HG03025 (cell line): ENCODE measurements at regions not wholly inside any gene's neighbourhood (a gene's known extent, or its start where the extent isn't known, plus 50 kb on each side); places are given as distances from the start of the nearest gene placed in this dataset.
"Not testable (repeated sequence)": the region's sequence is repeated elsewhere in the genome, so short reads cannot be mapped to it uniquely, and the experiment has no call there.

ENCODE experiments used
- ATAC-seq: cut with Tn5 transposase; IDR thresholded peaks from one replicate; pipeline ENCODE4 v1.9.1; 2021; ENCODE audit warnings: mild to moderate bottlenecking, moderate library complexity; ENCODE audit not compliant: unreplicated experiment, low FRiP score

DNA sequence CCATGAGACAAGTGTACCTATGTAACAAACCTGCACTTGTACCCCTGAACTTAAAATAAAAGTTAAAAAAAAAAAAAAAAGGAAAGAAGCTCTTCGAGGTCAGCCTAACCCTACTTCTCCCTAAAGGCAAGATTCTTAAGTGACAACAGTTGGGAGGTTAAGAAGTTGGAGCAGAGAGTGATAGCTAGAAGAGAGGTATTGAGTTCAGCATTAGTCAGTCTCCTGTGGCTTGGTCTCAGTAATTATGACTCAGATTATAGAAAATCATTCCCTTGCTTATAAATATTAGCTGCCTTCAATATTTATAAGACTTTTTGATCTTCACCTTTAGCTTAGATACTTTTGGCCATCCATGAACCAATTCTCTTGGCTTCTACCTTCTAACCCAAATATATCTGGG is 926.8 kb upstream of the SLC39A10 start:
- ATAC-seq: no peak

DNA sequence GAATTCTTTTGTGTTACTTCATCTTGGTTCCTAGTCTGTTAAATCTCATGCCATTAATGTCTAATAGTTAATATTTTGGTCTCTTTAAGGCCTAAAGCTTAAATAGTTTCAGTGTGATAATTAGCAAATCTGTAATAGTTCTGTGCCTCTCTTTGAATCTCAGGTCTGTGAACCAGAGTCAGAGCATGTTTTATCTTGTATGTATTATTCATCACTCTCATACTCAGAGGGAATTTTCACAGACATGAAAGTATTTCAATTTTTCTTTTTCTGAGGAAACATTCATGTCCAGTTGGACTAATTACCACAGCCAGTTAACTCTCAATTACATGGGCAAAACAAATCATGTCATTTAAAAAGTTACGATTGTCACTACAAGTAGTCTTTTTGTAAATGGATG is 931.9 kb upstream of the SLC39A10 start:
- ATAC-seq: no peak

DNA sequence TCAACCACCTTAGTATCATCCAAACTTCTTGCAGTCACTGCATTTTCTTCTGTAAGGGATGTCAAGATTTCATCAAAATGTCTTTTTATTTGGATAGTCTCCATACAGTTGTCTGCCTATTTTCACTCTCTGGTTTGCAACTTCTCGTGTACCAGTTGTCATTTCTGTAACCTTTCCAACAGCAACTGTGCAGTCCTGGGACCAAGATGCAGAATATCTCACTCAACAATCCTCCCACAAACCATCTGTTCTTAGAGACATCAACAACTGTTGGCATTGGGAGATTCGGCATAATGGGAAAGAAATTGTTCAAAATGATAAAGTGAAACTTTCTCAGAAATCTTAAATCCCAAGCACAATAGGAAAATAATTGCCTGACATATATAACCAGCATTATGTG is 933.6 kb upstream of the SLC39A10 start:
- ATAC-seq: no peak

DNA sequence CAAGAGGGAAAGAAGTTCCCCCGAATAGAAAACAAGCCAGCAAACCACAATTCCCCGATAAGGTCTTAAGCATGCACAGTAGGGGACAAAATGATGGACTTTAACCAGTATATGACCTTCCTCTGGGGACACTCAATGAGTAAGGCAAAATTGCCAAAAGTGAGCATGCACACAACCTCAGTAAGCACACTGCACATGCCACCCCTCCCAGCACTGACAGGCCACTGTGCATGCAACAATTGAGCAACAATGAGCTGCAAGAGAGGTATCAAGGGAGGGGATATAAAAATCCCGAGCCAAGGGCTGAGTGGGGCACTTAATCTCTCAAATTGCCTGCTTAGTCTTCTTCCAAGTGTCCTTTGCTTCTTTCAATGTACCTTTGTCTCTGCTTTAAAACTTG is 935.8 kb upstream of the SLC39A10 start:
- ATAC-seq: no peak

DNA sequence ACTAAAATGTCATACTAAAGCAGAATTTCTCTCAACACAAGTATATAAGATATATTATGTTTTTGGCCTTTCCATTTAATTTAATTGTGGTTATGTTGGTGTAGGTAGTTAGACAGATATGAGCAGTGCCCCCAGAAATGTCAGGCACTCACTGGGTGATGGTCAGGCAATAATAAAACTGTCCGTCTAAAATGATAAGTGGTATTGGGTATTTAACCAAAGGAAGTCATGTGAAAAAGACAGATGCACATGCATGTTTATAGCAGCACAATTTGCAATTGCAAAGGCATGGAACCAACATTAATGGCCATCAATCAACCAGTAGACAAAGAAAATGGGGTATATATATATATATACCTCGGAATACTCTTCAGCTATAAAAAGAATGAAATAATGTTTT is 936.6 kb upstream of the SLC39A10 start:
- ATAC-seq: no peak

DNA sequence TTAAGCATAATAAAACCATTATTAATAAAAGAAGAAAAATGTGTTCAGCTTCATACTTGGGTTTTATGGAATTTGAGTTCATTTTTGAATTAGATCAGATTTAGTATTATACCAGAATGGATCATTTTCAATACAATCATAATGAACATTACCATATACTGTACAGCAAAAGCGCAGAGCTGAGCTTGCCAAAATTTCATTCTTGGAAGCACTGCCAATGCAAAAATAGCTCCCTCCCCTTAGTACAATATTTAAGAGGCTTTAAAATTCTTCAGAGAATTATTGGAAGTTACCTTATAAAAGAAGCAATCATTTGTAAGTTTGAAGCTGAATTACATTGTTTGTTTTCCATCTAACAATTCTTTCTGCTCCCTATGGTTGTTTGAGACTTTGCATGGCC is 938.1 kb upstream of the SLC39A10 start:
- no peak for ATAC-seq

DNA sequence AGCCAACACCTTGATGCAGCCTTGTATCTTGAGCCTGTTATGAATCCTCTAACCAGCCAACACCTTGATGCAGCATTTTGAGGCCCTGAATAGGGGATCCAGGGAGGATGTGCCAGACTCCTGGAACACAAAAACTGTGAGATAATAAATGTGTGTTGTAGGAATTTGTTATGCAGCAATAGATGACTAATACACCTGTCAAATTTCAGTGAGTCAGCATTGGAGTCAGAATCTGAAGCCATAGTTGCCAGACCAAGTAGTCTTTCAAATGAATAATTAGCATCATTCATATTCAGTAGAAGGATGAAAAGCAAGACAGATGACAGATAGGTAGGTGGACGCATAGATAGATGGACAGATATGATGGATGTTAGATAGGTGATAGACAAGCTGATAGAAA is 942.5 kb upstream of the SLC39A10 start:
- no peak for ATAC-seq

DNA sequence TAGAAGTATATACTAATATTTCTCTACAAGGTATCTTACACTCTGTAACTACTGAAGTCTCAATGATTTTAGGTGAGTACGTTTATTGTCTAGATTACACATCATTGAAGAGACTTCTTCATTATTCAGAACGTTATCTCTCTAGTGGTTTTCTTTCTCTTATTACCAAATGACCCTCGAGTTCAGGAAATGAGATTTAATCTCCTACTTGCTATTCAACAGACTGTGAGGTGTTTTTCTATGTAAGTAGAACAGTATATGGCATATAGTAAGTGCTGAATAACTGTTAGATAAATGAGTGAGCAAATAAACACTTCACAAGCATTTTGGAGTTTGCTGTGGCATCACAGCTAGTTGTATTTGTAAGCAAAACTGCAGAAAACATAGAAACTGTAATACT is 947.2 kb upstream of the SLC39A10 start:
- ATAC-seq: no peak

DNA sequence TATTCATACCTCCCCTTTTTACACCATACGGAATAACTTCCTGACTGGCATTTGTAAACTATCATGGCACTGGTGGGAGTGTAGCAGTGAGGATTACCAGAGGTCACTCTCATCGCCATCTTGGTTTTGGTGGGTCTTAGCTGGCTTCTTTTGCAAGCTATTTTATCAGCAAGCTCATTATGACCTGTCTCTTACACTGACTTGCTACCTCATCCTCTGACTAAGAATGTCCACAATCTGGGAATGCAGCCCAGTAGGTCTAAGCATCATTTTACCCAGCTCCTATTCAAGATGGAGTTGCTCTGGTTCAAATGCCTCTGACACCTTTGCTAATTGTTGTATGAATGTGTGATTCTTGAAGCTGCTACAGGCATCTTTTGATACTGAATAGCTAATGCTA is 950.8 kb upstream of the SLC39A10 start:
- ATAC-seq: no peak

DNA sequence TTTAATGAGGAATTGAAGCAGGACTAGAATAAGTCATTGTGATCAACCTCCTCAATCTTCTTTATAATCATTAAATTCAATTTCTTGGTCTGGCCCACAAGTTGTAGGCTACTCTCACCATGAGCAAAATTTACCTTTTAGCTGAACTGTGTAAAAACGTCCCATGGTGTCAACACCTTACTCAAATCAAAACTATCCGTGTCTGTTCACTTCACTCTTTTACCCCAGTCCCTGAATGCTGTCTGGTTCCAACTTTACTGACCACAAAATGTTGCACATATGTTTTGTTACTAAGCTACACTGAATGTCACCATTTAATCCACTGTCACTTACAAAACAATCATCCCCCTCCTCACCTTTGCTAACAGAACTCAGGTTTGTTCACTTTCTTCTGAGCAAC is 951.6 kb upstream of the SLC39A10 start:
- no peak for ATAC-seq

DNA sequence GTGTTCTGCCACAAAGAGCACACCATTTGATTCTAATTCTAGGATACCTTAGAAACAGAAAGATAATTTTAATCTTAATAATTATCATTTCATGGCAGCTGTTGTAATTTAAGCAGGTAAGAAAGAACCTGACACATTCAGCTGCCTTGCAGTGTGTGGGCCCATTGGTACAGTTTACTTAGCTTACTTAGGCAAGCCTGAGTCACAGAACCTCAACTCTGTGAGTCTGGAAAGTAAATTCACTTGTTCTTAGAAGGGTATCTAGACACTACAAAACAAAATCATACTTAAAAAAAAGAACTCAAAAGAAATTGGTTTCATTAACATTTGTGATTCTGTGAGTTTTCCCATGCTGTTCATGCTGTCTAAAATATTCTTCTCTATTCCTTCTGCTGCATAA is 956.3 kb upstream of the SLC39A10 start:
- ATAC-seq: no peak

DNA sequence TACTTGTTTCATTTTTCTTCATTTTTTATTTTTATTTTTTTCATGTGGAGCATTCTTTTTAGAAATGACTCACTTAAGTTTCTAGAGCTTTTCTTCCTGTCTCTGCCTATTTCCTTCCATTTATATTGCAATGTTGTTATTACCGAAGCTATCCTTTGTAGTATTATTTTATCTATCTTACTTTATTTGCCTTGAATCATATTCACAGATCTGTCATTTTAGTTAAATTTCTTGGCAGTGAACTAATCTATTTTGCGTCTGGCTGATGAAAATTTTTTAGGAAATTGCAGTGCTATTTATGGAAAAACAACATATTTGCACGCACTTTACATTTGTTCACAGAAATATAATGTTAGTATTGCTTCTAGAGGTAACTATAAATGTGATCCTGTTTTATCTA is 956.9 kb upstream of the SLC39A10 start:
- no peak for ATAC-seq

DNA sequence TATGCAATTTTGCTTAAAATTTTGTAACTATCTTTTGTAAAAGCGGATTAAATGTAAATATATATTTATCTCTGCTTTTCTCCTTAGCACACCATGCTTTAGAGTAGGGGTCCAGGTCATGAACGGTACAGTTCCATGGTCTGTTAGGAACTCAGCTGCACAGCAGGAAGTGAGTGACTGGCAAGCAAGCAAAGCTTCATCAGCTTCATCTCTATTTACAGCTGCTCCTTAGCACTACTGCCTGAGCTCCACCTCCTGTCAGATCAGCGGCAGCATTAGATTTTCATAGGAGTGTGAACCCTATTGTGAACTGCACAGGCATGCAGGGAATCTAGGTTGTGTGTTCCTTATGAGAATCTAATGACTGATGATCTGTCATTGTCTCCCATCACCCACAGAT is 959.0 kb upstream of the SLC39A10 start:
- ATAC-seq: no peak

DNA sequence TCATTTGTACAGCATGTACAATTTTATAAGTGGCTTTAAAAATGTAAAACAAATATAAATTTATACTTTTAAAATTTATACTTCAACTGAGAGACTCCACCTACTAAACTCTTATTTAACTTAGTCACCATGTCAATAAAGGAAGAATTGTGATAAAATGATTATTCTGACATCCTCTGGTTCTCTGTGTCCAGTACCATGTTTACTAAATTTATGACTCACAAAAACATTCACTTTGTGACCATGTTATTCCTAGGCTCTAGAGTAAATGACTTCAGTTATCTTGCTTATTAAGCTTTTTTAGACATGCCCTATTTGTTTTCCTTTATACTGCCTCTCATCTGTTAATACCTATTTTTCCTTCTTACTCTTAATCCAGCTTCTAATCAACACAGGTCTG is 959.6 kb upstream of the SLC39A10 start:
- ATAC-seq: no peak

DNA sequence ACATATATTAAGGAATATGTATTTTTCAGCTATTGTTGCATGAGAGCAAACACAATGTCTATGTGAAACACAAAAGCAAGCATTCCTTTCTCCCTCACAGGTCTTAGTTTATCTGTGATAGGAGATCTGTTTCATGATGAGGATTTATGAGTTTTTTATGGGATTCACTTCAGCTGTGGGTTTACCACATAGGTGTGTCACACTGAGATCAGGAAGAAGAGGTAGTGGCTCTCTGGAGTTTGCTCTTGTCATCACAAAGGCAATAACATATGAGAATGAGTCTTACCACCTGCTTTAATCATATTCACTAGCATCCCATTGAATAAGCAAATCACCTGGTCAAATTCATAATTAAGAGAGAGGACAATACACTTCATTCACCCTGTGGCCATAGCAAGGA is 960.3 kb upstream of the SLC39A10 start:
- no peak for ATAC-seq

DNA sequence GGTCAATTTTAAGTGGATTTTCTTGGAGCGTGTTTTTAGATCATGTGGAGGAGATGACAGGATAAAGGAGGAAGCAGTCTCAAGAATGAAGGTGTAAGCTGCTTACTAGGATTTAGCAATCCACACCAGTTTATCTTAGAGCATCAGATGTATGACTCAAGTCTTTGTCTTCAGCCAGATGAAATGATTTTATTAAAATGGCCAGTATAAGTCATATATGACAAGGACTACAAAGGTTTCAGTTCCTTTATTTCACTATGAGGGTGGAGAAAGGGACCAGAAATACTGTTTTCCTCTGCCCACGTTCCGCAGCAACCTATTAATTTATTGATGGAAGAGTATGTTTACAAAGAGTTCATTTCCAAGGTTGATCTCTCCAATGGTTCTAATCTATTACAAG is 970.5 kb upstream of the SLC39A10 start:
- no peak for ATAC-seq

DNA sequence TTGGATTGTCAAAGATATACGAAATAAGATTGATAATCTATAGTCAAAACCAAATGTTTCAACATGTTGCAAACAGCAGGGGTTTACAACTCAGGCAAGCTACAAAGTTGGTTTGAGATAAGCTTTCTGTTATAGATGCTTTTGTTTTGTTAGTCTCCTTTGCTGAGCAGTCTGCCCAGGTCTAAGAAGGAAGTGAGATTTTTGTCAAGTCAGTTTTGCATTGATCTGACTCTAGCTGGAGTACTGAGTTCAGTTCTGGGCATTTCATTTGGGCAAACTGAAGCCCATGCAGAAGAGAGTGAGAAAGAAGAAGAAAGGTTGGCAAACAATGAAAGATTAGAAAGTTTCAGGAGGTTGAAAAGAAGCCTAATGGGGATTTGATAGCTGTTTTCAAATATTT is 983.0 kb upstream of the SLC39A10 start:
- no peak for ATAC-seq

DNA sequence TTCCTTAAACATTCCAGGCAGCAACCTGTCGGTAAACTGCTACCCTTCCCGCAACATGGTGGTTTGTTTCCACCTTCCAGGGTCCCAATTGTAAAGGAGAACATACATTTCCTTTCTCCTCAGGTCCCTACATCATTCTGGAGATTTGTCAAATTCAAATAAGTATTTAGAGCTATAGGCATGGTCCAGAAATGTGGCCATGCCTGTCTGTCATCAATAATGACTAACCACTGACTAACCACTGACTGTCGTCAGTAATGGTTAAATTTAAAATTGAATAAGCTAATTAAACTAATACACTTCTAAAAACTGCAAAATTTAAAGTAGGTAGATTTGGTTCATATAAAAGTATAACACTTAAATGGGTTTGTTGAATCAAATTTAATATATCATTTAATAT is 984.0 kb upstream of the SLC39A10 start:
- no peak for ATAC-seq

DNA sequence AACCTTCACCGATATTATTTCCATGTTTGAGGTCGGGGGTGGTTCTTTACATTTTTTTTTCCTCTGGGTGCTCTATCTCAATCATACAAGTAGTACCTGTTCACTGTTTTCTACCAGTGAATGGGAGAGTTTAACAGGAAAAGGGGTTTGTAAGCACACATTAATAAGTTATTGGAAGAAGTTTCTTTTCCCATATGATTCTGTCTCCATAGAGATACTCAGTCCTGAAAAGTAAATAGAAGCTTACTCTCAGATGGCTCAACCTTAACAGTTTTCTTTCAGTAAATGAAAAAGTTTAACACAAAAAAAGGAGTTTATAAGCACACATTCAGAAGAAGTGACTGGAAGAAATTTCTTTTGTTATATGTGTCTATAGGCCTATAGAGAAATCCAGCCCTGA is 995.6 kb upstream of the SLC39A10 start:
- no peak for ATAC-seq

DNA sequence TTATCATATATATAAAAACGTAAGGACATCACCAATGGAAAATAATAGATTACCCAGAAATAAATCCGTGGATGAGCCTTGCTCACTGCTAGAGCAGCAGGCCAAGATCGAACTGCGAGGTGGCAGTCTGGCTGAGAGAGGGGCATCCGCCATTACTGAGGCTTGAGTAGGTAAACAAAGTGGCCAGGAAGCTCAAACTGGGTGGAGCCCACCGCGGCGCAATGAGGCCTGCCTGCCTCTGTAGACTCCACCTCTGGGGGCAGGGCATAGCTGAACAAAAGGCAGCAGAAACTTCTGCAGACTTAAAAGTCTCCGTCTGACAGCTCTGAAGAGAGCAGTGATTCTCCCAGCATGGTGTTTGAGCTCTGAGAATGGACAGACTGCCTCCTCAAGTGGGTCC is 1018.0 kb upstream of the SLC39A10 start:
- not testable (repeated sequence) for ATAC-seq

DNA sequence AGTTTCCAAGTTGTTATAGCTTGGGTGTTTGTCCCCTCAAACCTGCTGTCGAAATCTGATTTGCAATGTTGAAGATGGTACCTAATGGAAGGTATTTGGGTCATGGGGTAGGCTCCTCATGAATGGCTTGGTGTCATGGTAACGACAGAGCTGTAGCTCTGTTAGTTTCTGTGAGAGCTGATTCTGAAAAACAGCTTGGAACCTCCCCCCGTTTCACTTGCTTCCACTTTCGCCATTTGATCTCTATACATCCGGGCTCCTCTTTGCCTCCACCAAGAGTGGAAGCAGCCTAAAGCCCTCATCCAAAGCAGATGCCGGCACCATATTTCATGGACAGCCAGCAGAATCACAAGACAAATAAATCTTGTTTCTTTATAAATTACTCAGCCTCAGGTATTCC is 1035.1 kb upstream of the SLC39A10 start:
- no peak for ATAC-seq

DNA sequence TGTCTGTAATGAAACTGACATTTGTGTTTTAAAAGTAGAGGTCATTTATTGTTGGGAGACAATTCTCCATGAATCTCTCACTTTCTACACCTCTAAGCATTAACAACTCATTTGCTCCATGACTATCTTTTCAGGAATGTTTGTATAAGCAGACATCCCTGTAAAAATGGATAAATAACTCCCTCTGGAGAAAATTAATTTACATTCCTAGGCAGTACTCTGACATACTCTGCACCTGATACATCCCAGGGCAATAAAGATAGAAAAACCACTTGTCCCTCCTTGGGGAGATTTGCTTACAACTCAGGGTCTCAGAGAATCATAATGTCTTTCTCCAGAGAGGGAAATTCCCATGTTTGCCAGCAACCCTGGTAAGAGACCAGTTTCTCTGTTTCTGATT is 1037.7 kb upstream of the SLC39A10 start:
- ATAC-seq: no peak

DNA sequence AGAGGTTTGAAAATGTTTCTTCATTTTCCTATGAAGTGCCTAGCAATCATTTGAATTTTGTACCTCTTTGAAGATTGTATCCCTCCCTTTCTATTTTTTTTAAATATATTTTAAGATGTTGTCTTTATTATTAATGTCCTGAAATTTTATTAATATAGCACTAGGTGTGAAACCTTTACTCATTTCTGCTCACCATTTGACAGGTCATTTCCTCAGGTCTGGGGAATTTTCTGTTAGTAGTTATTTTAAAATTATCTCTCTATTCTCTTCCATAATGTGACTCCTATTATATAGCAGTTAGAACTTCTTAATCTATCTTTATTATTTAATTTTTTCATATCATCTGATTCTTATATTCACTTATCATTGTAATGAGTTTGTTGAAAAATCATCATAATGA is 1038.6 kb upstream of the SLC39A10 start:
- no peak for ATAC-seq

DNA sequence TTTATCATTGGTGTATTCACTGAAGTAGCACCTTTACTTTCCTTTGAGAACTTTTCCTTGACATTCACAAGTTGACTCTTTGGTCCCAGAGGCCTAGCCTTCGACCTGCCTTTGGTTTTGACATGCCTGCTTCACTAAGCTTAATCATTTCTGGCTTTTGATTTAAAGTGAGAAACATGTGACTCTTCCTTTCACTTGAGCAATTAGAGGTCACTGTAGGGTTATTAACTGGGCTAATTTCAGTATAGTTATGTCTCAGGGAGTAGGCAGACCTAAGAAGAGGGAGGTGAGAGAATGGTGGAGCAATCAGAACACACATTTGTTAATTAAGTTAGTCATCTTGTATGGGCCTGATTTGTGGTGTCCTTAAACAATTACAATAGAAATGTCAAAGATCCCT is 1040.7 kb upstream of the SLC39A10 start:
- peak; percentile 63 for ATAC-seq
